Natural killer cell (primary cell): ENCODE measurements at regions not wholly inside any gene's neighbourhood (a gene's known extent, or its start where the extent isn't known, plus 50 kb on each side); places are given as distances from the start of the nearest gene placed in this dataset.

Experiments used
- ATAC-seq, 3 donors: fragments of 150-1000 bp in 2 of 3; fragments of 200-7000 bp in 1 of 3; cut with Tn5 transposase; 1 replicate in 1 of 3; 2 replicates in 2 of 3; pipeline ENCODE4 v1.10.0; 2021; ENCODE audit warnings: mild to moderate bottlenecking in 2 of 3, moderate library complexity in 2 of 3
- DNase-seq, 2 donors: peaks; one replicate each; pipeline versions ENCODE4 v3.0.0 to v3.0.0-alpha.2; 2013 to 2021; ENCODE audit warnings: mixed read lengths in 1 of 2
- H3K27ac ChIP-seq: one replicate; pipeline ENCODE4 v1.5.1; 2013; ENCODE audit warnings: mild to moderate bottlenecking, low read length
- H3K27me3 ChIP-seq: one replicate; pipeline ENCODE4 v1.6.1; 2013; ENCODE audit warnings: low read length; ENCODE audit not compliant: control insufficient read depth, insufficient read depth
- H3K36me3 ChIP-seq: one replicate; pipeline ENCODE4 v1.6.1; 2013; ENCODE audit warnings: low read length; ENCODE audit not compliant: control insufficient read depth, insufficient read depth
- H3K4me1 ChIP-seq: one replicate; pipeline ENCODE4 v1.6.1; 2013; ENCODE audit warnings: low read length; ENCODE audit not compliant: control insufficient read depth, insufficient read depth
- H3K4me3 ChIP-seq: one replicate; pipeline ENCODE4 v1.5.1; 2013; ENCODE audit warnings: low read length
- H3K9me3 ChIP-seq: one replicate; pipeline ENCODE4 v1.6.1; 2013; ENCODE audit warnings: low read length; ENCODE audit not compliant: control insufficient read depth, insufficient read depth
- H3K27ac Mint-ChIP-seq, 2 donors: one replicate each; pipeline ENCODE4 v1.8.0; 2022; ENCODE audit warnings: mild to moderate bottlenecking in 2 of 2, mixed read lengths in 2 of 2, moderate library complexity in 1 of 2
- H3K27me3 Mint-ChIP-seq, 2 donors: one replicate each; pipeline ENCODE4 v1.8.0; 2022; ENCODE audit warnings: low read depth in 2 of 2, mixed read lengths in 2 of 2
- H3K36me3 Mint-ChIP-seq: one replicate; pipeline ENCODE4 v1.8.0; 2022; ENCODE audit warnings: mixed read lengths
- H3K4me1 Mint-ChIP-seq, 2 donors: one replicate each; pipeline ENCODE4 v1.8.0; 2022; ENCODE audit warnings: mixed read lengths in 2 of 2
- H3K4me3 Mint-ChIP-seq: one replicate; pipeline ENCODE4 v1.8.0; 2022; ENCODE audit warnings: mild to moderate bottlenecking, moderate library complexity, mixed read lengths
- H3K9me3 Mint-ChIP-seq, 2 donors: one replicate each; pipeline ENCODE4 v1.8.0; 2022; ENCODE audit warnings: mixed read lengths in 2 of 2
- CTCF ChIP-seq: fragments of 200-600 bp; IDR thresholded peaks from one replicate; pipeline ENCODE4 v1.8.0; 2022; ENCODE audit warnings: antibody characterized with exemption
- WGBS: methylation state at CpG from one replicate; pipeline ENCODE4 v1.1.7; 2013; ENCODE audit warnings: missing lambda C conversion rate; ENCODE audit not compliant: insufficient coverage; 5-methylcytosine and 5-hydroxymethylcytosine counted together
- intact Hi-C: fragments of 100-400 bp; cut with micrococcal nuclease; formaldehyde crosslinking; loops from one replicate; pipeline ENCODE4 v1.14.2; 2022

GRCh38 chr7:18241543-18242231, 214.0 kb upstream of the PRPS1L1 start:
- Mint-ChIP-seq H3K4me1 (peaks cover 6 to 13% of the 10 kb centered on the region in 2 donors), H3K27me3 (no peaks in the 10 kb centered on the region), H3K9me3 (peaks cover 2 to 3% of the 10 kb centered on the region in 2 donors), H3K36me3 (no peaks in the 10 kb centered on the region), H3K4me3 (no peak overlapping the region), H3K27ac (no peak overlapping the region)
- H3K4me1 ChIP-seq: no peaks in the 10 kb centered on the region
- no peak overlapping the region for H3K27ac ChIP-seq
- ATAC-seq: peak in 2 of 3 donors; percentile 44 to 45
- intact Hi-C loops: no loop called here
- no peaks in the 10 kb centered on the region for H3K9me3 ChIP-seq
- H3K4me3 ChIP-seq: no peak overlapping the region
- no peak for TF ChIP-seq CTCF
- DNase-seq: no peak
- WGBS: 43% methylated on average over 3 of the region's 3 CpGs
- no peaks in the 10 kb centered on the region for H3K36me3 ChIP-seq
- no peaks in the 10 kb centered on the region for H3K27me3 ChIP-seq

GRCh38 chr7:18243731-18244130, 216.1 kb upstream of the PRPS1L1 start:
- Histone ChIP-seq H3K36me3 (no peaks in the 10 kb centered on the region), H3K9me3 (no peaks in the 10 kb centered on the region), H3K4me1 (no peaks in the 10 kb centered on the region), H3K27ac (no peak overlapping the region), H3K4me3 (no peak overlapping the region), H3K27me3 (no peaks in the 10 kb centered on the region)
- H3K27me3 Mint-ChIP-seq: peaks cover 0 to 3% of the 10 kb centered on the region in 2 donors
- no peak overlapping the region for H3K27ac Mint-ChIP-seq
- no peaks in the 10 kb centered on the region for H3K36me3 Mint-ChIP-seq
- 93% methylated on average over 3 of the region's 3 CpGs for WGBS
- H3K4me1 Mint-ChIP-seq: peaks cover 6 to 13% of the 10 kb centered on the region in 2 donors
- intact Hi-C loops: no loop called here
- DNase-seq (no peak), ATAC-seq (no peak)
- TF ChIP-seq CTCF: no peak
- peaks cover 8% of the 10 kb centered on the region in 2 donors for H3K9me3 Mint-ChIP-seq
- H3K4me3 Mint-ChIP-seq: no peak overlapping the region

GRCh38 chr7:18250133-18250532, 222.5 kb upstream of the PRPS1L1 start:
- intact Hi-C loops: no loop called here
- Histone ChIP-seq H3K9me3 (peaks cover 9% of the 10 kb centered on the region), H3K4me3 (no peak overlapping the region), H3K36me3 (no peaks in the 10 kb centered on the region), H3K27me3 (no peaks in the 10 kb centered on the region), H3K4me1 (no peaks in the 10 kb centered on the region), H3K27ac (no peak overlapping the region)
- H3K9me3 Mint-ChIP-seq: peaks cover 18 to 19% of the 10 kb centered on the region in 2 donors
- no peak overlapping the region for H3K27ac Mint-ChIP-seq
- no peak for TF ChIP-seq CTCF
- no peak overlapping the region for H3K4me3 Mint-ChIP-seq
- no peaks in the 10 kb centered on the region for H3K4me1 Mint-ChIP-seq
- peaks cover 20% of the 10 kb centered on the region for H3K36me3 Mint-ChIP-seq
- DNase-seq (no peak), ATAC-seq (no peak)
- peaks cover 0 to 3% of the 10 kb centered on the region in 2 donors for H3K27me3 Mint-ChIP-seq

GRCh38 chr7:18257711-18258110, 230.1 kb upstream of the PRPS1L1 start:
- intact Hi-C loops: no loop called here
- H3K27ac Mint-ChIP-seq: no peak overlapping the region
- H3K9me3 Mint-ChIP-seq: peaks cover 3 to 11% of the 10 kb centered on the region in 2 donors
- DNase-seq (no peak), ATAC-seq (no peak)
- Histone ChIP-seq H3K4me3 (no peak overlapping the region), H3K4me1 (no peaks in the 10 kb centered on the region), H3K9me3 (peaks cover under 1% of the 10 kb centered on the region), H3K36me3 (no peaks in the 10 kb centered on the region), H3K27me3 (no peaks in the 10 kb centered on the region), H3K27ac (no peak overlapping the region)
- no peak for TF ChIP-seq CTCF
- no peak overlapping the region for H3K4me3 Mint-ChIP-seq
- H3K27me3 Mint-ChIP-seq: no peaks in the 10 kb centered on the region
- H3K36me3 Mint-ChIP-seq: peaks cover 26% of the 10 kb centered on the region
- no peaks in the 10 kb centered on the region for H3K4me1 Mint-ChIP-seq
- WGBS: 93% methylated on average over 1 of the region's 2 CpGs
